GM12874 (cell line): ENCODE measurements at regions not wholly inside any gene's neighbourhood (a gene's known extent, or its start where the extent isn't known, plus 50 kb on each side); places are given as distances from the start of the nearest gene placed in this dataset.
A peak's percentile ranks its signal among the peaks of the same experiment; 100 is the strongest.

Experiments used
- CTCF ChIP-seq: IDR thresholded peaks from 2 replicates; pipeline ENCODE4 v1.5.1; 2011; ENCODE audit warnings: low read depth, mild to moderate bottlenecking, control low read depth, low read length, moderate library complexity; ENCODE audit not compliant: insufficient read depth

- TF ChIP-seq CTCF = no peak
These were observed 95.0 kb upstream of the C7orf33 start for GRCh38 chr7:148495605-148496004.

GRCh38 chr7:148500978-148501377 lies 89.6 kb upstream of the C7orf33 start:
- TF ChIP-seq CTCF = no peak

GRCh38 chr7:148503900-148504487 lies 86.6 kb upstream of the C7orf33 start:
- TF ChIP-seq CTCF = peak; percentile 42

- no peak for TF ChIP-seq CTCF
These were observed 84.8 kb upstream of the C7orf33 start for GRCh38 chr7:148505645-148506375.

- no peak for TF ChIP-seq CTCF
These were observed 82.8 kb upstream of the C7orf33 start for GRCh38 chr7:148507787-148508186.

GRCh38 chr7:148514236-148514635 lies 76.3 kb upstream of the C7orf33 start:
- TF ChIP-seq CTCF = no peak

GRCh38 chr7:148515237-148515636 lies 75.3 kb upstream of the C7orf33 start:
- TF ChIP-seq CTCF = no peak
